CD14-positive monocyte (primary cell): ENCODE measurements at regions not wholly inside any gene's neighbourhood (a gene's known extent, or its start where the extent isn't known, plus 50 kb on each side); places are given as distances from the start of the nearest gene placed in this dataset.

Source experiments
- DNase-seq, 3 donors: peaks; one replicate each; pipeline ENCODE4 v3.0.0-alpha.2; 2011 to 2022
- H2AFZ ChIP-seq: 2 replicates; pipeline ENCODE4 v1.6.0; 2012; ENCODE audit warnings: mild to moderate bottlenecking, low read depth, low read length, inconsistent platforms; ENCODE audit not compliant: insufficient read depth, poor library complexity, severe bottlenecking
- H3K27ac ChIP-seq, 2 donors: 1 replicate in 1 of 2; 2 replicates in 1 of 2; pipeline ENCODE4 v1.5.1; 2012 to 2013; ENCODE audit warnings: low read length in 2 of 2, control low read depth in 1 of 2, inconsistent platforms in 1 of 2, low read depth in 1 of 2, mild to moderate bottlenecking in 1 of 2
- H3K27me3 ChIP-seq, 2 donors: one replicate each; pipeline versions ENCODE4 v1.6.0 to v1.6.1; 2011 to 2013; ENCODE audit warnings: low read length in 2 of 2; ENCODE audit not compliant: control insufficient read depth in 2 of 2, insufficient read depth in 2 of 2
- H3K36me3 ChIP-seq, 2 donors: replicated peaks in 1 of 2; 1 replicate in 1 of 2; 2 replicates in 1 of 2; pipeline versions ENCODE4 v1.5.1 to v1.6.1; 2012 to 2013; ENCODE audit warnings: low read length in 2 of 2, control low read depth in 1 of 2, inconsistent platforms in 1 of 2, mild to moderate bottlenecking in 1 of 2; ENCODE audit not compliant: insufficient read depth in 2 of 2, control insufficient read depth in 1 of 2
- H3K4me1 ChIP-seq, 2 donors: 1 replicate in 1 of 2; 2 replicates in 1 of 2; pipeline versions ENCODE4 v1.5.1 to v1.6.1; 2012 to 2013; ENCODE audit warnings: low read length in 2 of 2, control low read depth in 1 of 2, inconsistent platforms in 1 of 2, mild to moderate bottlenecking in 1 of 2, moderate library complexity in 1 of 2; ENCODE audit not compliant: insufficient read depth in 2 of 2, control insufficient read depth in 1 of 2
- H3K4me2 ChIP-seq: replicated peaks from 2 replicates; pipeline ENCODE3; 2012; ENCODE audit warnings: low read length, moderate library complexity, mild to moderate bottlenecking; ENCODE audit not compliant: poor library complexity, severe bottlenecking; ENCODE audit errors: extremely low read depth
- H3K4me3 ChIP-seq, 3 experiments: fragments of 200-600 bp in 1 of 3; sonication (generic) in 1 of 3; replicated peaks in 1 of 3; 1 replicate in 2 of 3; 2 replicates in 1 of 3; pipeline ENCODE4 v1.5.1; 2011 to 2013; ENCODE audit warnings: low read length in 3 of 3, mild to moderate bottlenecking in 3 of 3, control low read depth in 2 of 3, low read depth in 2 of 3, inconsistent platforms in 1 of 3, moderate library complexity in 1 of 3
- H3K79me2 ChIP-seq: 2 replicates; pipeline ENCODE4 v1.6.0; 2012; ENCODE audit warnings: mild to moderate bottlenecking, control low read depth, inconsistent platforms, low read length, moderate library complexity; ENCODE audit not compliant: insufficient read depth
- H3K9ac ChIP-seq: 2 replicates; pipeline ENCODE4 v1.6.0; 2017; ENCODE audit warnings: low read length, mild to moderate bottlenecking; ENCODE audit not compliant: insufficient read depth, poor library complexity, severe bottlenecking
- H3K9me3 ChIP-seq, 2 donors: replicated peaks in 1 of 2; 1 replicate in 1 of 2; 2 replicates in 1 of 2; pipeline versions ENCODE4 v1.5.1 to v1.6.1; 2012 to 2013; ENCODE audit warnings: low read length in 2 of 2, control low read depth in 1 of 2; ENCODE audit not compliant: control insufficient read depth in 1 of 2, insufficient read depth in 1 of 2
- H4K20me1 ChIP-seq: 2 replicates; pipeline ENCODE4 v1.6.0; 2012; ENCODE audit warnings: mild to moderate bottlenecking, low read length, control low read depth, moderate library complexity; ENCODE audit not compliant: insufficient read depth
- H3K27ac Mint-ChIP-seq, 7 donors: one replicate each; pipeline ENCODE4 v1.8.0; 2020; ENCODE audit warnings: mild to moderate bottlenecking in 7 of 7, mixed read lengths in 7 of 7, moderate library complexity in 6 of 7, inconsistent platforms in 2 of 7
- H3K27me3 Mint-ChIP-seq, 3 donors: one replicate each; pipeline ENCODE4 v1.8.0; 2021 to 2022; ENCODE audit warnings: low read depth in 3 of 3, mild to moderate bottlenecking in 3 of 3, mixed read lengths in 3 of 3, moderate library complexity in 3 of 3, inconsistent platforms in 1 of 3
- H3K36me3 Mint-ChIP-seq, 2 donors: one replicate each; pipeline ENCODE4 v1.8.0; 2020; ENCODE audit warnings: mixed read lengths in 2 of 2, inconsistent platforms in 1 of 2, mild to moderate bottlenecking in 1 of 2
- H3K4me1 Mint-ChIP-seq: one replicate; pipeline ENCODE4 v1.8.0; 2020; ENCODE audit warnings: mild to moderate bottlenecking, mixed read lengths
- H3K4me3 Mint-ChIP-seq, 2 donors: one replicate each; pipeline ENCODE4 v1.8.0; 2020; ENCODE audit warnings: mild to moderate bottlenecking in 2 of 2, mixed read lengths in 2 of 2, moderate library complexity in 1 of 2
- H3K9me3 Mint-ChIP-seq, 7 donors: one replicate each; pipeline ENCODE4 v1.8.0; 2020 to 2022; ENCODE audit warnings: mixed read lengths in 7 of 7, mild to moderate bottlenecking in 6 of 7, moderate library complexity in 6 of 7, inconsistent platforms in 2 of 7
- WGBS: methylation state at CpG from one replicate; pipeline ENCODE4 v1.1.5; 2013; ENCODE audit warnings: missing lambda C conversion rate; ENCODE audit not compliant: insufficient coverage; 5-methylcytosine and 5-hydroxymethylcytosine counted together
- intact Hi-C, 2 donors: fragments of 100-400 bp; cut with micrococcal nuclease; formaldehyde crosslinking; loops; one replicate each; pipeline versions ENCODE4 v1.15.0 to v1.15.1; 2023
- TF ChIP-seq, protein P1 (sequence below): fragments of 200-600 bp; IDR thresholded peaks from one replicate; pipeline ENCODE4 v1.8.0; 2022; ENCODE audit warnings: antibody characterized with exemption, mild to moderate bottlenecking

DNA sequence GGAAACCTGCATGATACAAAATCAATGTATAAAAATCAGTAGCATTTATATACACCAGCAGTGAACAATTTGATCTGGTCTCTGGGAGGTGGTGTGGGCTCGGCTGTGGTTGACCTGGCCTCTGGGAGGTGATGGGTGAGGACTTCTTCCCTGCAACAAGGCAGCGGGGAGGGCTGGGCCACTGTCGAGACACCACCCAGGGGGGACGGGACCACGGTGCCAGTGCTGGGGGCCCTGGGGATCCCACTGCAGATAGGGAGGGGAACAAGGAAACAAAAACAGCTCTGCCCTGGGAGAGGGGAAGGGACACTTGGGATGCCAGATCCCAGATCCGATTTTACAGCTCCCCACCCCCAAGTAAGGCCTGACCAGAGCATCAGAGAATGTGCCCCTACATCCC lies 189.6 kb upstream of the SFSWAP start:
- no peaks in the 10 kb centered on the region for H3K4me1 Mint-ChIP-seq
- H3K4me2 ChIP-seq: no peak overlapping the region
- no peaks in the 10 kb centered on the region for H4K20me1 ChIP-seq
- TF ChIP-seq, protein P1, sequence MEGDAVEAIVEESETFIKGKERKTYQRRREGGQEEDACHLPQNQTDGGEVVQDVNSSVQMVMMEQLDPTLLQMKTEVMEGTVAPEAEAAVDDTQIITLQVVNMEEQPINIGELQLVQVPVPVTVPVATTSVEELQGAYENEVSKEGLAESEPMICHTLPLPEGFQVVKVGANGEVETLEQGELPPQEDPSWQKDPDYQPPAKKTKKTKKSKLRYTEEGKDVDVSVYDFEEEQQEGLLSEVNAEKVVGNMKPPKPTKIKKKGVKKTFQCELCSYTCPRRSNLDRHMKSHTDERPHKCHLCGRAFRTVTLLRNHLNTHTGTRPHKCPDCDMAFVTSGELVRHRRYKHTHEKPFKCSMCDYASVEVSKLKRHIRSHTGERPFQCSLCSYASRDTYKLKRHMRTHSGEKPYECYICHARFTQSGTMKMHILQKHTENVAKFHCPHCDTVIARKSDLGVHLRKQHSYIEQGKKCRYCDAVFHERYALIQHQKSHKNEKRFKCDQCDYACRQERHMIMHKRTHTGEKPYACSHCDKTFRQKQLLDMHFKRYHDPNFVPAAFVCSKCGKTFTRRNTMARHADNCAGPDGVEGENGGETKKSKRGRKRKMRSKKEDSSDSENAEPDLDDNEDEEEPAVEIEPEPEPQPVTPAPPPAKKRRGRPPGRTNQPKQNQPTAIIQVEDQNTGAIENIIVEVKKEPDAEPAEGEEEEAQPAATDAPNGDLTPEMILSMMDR: no peak
- H3K4me1 ChIP-seq: no peaks in the 10 kb centered on the region
- H3K9me3 ChIP-seq: peaks cover 7 to 14% of the 10 kb centered on the region in 2 donors
- H3K36me3 ChIP-seq: no peaks in the 10 kb centered on the region
- no peaks in the 10 kb centered on the region for H3K36me3 Mint-ChIP-seq
- intact Hi-C loops: no loop called here
- no peak for DNase-seq
- H3K4me3 Mint-ChIP-seq: no peak overlapping the region
- H3K27me3 ChIP-seq: no peaks in the 10 kb centered on the region
- H3K27ac Mint-ChIP-seq: no peak overlapping the region
- no peak overlapping the region for H3K9ac ChIP-seq
- no peaks in the 10 kb centered on the region for H3K79me2 ChIP-seq
- peaks cover 5 to 9% (median 6%) of the 10 kb centered on the region in 3 donors for H3K27me3 Mint-ChIP-seq
- H3K27ac ChIP-seq: no peak overlapping the region
- H2AFZ ChIP-seq: no peak overlapping the region
- no CpG with 5 or more reads among the region's 6 CpGs for WGBS
- no peak overlapping the region for H3K4me3 ChIP-seq
- peaks cover 2 to 21% (median 9%) of the 10 kb centered on the region in 7 donors for H3K9me3 Mint-ChIP-seq

DNA sequence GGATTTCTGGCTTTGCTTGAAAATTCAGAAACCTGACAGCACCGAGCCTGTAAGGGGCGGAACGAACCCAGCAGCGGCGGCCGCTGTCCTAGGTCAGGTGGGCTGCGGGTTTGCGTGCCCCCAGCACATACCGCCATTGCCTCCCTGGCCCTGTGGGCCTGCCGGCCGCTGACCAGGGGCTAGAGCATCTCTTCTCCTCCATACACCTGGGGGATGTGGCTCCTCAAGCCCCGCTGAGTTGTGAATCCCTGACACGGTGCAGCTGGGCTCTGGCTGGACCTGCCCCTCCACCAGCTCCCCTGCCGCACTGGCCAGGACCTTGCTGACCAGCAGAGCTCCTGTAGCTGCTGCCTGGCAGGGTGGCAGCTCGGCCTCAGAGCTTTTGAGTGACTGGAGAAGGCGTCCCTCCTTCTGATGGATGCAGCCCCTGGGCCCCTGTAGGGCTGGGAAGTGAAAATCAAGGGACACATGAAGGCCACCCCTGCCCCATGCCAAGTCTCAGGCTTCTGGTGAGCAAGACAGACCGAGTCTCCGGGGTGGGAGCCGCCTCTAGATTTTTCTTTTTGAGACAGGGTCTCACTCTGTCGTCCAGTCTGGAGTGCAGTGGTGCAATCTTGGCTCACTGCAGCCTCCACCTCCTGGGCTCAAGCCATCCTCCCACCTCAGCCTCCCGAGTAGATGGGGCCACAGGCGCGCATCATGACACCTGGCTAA lies 184.9 kb upstream of the SFSWAP start:
- intact Hi-C loops: no loop called here
- H3K9me3 Mint-ChIP-seq: peaks cover 0 to 5% (median 0%) of the 10 kb centered on the region in 7 donors
- TF ChIP-seq, protein P1: no peak
- Histone ChIP-seq H3K4me3 (no peak overlapping the region), H3K9me3 (no peaks in the 10 kb centered on the region), H2AFZ (no peak overlapping the region), H4K20me1 (no peaks in the 10 kb centered on the region), H3K79me2 (no peaks in the 10 kb centered on the region), H3K27me3 (no peaks in the 10 kb centered on the region), H3K4me1 (no peaks in the 10 kb centered on the region), H3K36me3 (no peaks in the 10 kb centered on the region), H3K4me2 (no peak overlapping the region), H3K9ac (no peak overlapping the region), H3K27ac (no peak overlapping the region)
- DNase-seq: no peak
- H3K4me1 Mint-ChIP-seq: peaks cover 9% of the 10 kb centered on the region
- WGBS: 92% methylated on average over 22 of the region's 23 CpGs
- no peaks in the 10 kb centered on the region for H3K36me3 Mint-ChIP-seq
- H3K27me3 Mint-ChIP-seq: peaks cover 1 to 3% (median 2%) of the 10 kb centered on the region in 3 donors
- no peak overlapping the region for H3K27ac Mint-ChIP-seq
- H3K4me3 Mint-ChIP-seq: no peak overlapping the region
